Mesenteric fat pad (tissue), 1 donor: ENCODE measurements at regions not wholly inside any gene's neighbourhood (a gene's known extent, or its start where the extent isn't known, plus 50 kb on each side); places are given as distances from the start of the nearest gene placed in this dataset.
"Not testable (repeated sequence)": the region's sequence is repeated elsewhere in the genome, so short reads cannot be mapped to it uniquely, and the experiment has no call there.

ENCODE experiments used
- DNase-seq: peaks from one replicate; pipeline ENCODE4 v3.0.0-alpha.2; 2020; ENCODE audit warnings: low spot score
- donor health status: DM: yes; HTN: yes; CAD: no.

DNA sequence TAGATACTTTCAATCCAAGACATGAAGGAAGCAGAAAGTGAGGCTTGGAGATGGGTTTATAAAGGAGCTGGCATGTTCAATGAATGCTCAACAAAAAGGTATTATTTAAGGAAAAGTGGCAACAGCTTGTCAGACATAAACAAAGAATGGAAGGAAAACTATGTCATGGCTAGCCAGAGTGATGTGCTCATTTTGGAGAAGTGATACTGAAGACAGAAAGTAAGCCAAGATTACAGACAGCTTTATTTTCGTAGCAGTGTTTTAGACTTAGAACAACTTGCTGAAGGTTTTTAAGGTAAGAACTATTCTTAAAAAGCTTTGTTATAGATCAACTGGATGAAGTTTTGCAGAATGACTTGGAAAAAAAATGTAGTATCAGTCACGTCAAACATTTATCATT lies 160.5 kb upstream of the FERD3L start:
- DNase-seq: no peak

DNA sequence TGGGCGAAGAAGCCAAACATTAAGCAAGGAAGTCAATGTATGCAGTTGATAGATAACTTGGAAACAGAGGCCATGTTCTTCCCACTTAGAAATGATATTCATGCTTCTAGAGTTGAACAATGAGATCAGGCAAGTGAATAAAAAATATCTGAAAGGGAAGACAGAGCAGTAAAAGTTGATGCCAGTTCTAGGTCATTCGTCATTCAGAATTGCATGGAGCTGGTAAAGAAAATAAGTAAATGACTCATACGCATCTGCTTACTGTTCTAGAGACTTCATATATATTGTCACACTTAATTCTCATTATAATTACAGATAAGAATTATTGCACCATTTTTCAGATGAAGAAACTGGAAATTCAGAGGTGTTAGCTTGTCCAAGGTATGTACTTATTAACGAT lies 158.9 kb upstream of the FERD3L start:
- DNase-seq: no peak

DNA sequence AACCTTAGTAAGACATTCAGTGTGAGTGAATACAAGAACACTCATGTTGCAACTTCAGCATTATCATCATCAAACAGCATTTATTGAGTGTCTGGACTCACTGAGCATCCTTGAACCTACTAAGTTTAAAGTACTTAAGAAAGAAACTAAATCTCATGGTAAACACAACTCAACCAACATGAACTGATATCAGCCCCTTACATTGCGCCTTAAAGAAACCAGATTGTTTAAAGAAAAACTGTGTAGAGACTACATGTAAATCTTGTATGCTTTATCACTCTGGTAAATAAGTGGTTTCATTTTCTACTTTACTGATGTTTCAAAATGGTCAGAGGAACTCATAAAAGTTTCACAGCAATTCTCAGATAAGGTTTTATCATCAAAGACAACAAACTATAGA lies 157.5 kb upstream of the FERD3L start:
- no peak for DNase-seq

DNA sequence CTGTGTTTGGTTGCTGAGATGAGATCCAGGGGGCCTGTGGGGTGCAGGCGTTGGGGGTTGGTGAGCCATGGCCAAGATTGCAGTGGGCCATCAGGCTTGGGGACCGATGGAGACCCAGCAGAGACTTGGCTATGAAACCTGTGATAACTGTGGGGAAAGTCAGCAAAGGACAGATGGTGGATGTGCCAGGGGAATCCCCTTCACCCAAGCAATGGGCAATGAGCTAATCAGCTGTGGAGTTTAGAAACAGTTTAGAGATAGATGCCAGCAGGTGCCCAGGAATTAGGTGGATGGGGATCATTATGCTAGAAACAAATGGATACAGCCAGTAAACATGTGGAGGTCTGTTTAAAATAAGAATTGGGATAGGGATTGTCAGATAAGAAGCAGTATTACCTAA lies 151.4 kb upstream of the FERD3L start:
- no peak for DNase-seq

DNA sequence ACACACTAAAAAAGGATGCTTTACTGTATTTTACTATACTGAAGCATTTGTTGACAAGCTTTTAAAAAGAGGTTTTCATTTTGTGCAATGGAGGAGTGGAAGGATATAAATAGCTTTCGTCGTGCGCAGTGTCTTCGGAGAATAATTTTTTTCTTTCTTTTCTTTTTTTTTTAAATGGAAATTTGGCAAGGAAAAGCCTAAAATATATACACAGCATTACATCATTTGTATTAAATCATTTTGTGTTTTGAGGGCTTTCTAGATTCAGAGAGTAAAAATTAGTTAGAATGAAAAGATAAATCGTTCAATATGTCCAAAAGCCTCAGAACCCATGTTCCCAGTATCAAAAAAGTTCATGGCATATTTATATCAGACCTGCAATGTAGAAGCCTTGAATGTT lies 150.2 kb upstream of the FERD3L start:
- no peak for DNase-seq

DNA sequence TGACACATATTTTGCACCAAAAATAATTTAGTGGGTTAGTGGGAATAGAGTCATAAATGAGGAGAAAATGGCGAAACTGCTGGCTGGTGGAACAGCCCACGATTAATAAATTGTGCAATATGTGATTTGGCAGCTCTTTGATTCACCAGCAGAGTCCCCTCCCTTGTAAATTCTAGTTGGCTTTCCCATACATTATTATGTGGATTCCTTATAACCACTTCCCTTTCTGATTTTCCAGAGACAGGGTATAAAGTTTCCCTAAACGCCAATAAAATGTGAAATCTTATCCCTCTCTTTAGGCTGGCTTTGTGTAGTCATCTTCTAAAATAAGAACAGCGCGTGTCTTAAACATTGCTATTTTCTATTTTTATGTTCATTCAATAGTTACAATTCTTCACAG lies 149.4 kb upstream of the FERD3L start:
- no peak for DNase-seq

DNA sequence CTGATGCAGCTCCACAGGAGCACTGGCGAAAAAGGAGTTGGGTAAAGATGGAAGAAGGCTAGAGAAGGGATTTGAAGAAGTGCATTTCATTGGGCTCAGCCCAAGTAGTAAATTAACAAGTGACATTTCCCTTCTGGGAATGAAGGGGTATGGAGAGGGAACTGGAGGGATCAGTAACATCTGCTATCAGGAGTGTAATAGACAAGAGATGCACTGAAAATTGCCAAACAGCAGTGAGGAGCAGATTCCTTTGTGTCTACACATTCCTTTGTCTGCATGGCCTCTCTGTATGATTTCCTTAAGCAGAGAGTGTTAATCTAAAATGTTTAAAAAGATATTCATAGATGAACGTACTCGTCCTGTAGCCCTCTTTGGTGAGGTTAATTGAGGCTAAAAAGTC lies 148.2 kb upstream of the FERD3L start:
- no peak for DNase-seq

DNA sequence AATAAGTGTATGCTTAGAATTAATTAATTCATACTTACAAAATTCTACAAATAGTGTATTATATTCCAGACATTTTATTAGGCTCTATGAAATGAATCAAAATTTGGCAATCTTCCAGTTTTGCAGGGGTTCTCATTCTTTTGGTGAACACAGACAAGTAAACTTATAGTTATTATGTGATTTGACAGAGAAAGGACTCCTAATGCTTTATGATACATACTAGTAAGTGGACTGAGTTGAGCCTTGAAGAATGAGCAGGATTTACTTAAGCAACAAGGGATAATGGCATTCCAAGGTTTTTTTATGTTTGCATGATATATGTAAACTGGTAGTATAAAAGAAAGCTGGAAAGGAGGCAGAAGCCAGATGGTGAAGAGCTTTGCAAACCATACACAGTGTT lies 145.7 kb upstream of the FERD3L start:
- DNase-seq: no peak

DNA sequence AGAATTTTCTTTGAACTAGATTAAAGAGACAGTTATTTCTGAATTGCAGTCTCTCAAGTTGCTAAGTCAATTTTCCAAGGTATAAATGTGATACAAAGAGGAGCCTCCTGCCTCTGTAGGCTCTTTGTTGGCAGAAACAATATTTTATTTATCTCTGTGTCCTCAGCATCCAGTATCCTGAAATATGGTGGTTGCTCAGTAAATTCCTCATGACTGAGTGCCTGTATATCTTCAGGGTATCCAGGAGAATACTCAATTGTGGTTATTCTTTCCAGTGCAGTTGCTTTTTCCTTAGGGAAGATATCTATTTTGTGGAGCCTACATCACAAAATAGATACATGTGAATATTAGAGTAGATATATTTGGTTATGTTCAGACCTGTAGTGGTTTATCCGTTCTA lies 144.8 kb upstream of the FERD3L start:
- no peak for DNase-seq

DNA sequence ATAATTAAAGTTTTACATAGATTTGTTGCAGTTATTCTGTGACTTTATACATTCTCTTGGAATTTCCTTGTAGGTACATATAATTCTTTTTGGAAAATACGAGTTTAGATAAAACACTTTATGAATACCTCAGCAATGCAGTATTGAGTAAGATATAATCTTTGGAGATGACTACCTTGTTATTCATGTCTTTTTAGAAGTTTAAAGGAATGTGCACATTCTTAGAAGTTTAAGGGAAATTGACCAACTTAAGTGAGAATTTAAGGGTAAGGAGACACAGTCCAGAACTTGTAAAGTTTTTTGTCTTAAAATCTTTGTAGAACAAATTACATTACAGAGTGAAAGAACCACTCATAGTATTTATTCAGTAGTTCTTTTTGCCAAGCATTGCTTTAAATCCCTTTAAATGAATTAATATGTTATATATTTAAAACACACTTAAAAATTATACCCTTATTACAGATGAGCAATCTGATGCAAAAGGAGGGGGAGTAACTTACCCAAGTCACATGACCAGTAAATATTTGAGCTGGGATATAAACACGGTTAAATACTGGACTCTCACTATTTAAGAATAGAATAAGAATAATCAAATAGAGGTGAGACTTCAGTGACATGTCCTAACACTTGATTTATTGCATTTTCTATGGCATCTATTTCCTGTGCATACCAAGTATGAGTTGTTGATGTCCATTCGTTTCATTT lies 139.5 kb upstream of the FERD3L start:
- DNase-seq: no peak

DNA sequence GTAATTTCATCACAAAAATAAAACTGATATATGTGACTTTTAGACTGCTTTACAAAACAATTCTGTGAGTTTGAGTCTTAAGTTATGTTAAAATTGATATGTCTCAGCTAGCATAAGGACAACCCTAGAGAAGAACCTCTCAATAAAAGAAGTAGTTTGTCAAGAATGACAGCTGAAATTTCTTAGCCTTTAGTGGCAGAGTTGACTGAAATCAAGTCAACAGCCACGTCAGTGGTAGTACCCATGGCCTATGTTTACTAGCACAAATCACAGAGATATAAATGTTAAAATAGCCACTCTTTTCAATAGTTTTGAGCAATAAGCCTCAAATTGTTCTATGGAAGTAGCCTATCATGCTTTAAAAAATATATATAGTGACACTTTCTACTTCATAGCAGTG lies 138.9 kb upstream of the FERD3L start:
- no peak for DNase-seq

DNA sequence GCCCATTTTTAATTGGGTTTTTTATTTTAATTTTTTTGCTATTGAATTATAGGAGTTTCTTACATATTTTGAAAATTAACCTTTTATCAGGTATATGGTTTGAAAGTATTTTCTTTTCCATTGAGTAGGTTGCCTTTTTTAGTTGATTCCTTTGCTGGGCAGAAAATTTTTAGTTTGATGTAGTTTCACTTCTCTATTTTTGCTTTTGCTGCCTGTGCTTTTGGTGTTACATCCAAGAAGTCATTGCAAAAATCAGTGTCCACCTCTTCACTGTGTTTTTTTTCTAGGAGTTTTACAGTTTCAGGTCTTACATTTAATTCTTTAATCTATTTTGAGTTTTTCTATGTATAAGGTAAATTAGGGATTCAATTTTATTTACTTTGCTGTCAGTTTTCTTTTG lies 129.8 kb upstream of the FERD3L start:
- no peak for DNase-seq

DNA sequence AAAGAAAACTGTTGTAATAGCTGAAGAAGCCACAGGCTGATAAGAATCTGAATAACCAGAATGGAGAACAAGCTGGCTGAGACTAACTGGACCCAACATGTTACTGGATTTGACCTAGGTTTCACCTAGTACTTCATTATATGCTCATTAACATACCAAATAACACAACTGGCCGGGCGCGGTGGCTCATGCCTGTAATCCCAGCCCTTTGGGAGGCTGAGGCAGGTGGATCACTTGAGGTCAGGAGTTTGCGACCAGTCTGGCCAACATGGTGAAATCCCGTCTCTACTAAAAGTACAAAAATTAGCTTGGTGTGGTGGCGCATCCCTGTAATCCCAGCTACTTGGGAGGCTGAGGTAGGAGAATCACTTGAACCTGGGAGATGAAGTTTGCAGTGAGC lies 127.1 kb upstream of the FERD3L start:
- DNase-seq: not testable (repeated sequence)

DNA sequence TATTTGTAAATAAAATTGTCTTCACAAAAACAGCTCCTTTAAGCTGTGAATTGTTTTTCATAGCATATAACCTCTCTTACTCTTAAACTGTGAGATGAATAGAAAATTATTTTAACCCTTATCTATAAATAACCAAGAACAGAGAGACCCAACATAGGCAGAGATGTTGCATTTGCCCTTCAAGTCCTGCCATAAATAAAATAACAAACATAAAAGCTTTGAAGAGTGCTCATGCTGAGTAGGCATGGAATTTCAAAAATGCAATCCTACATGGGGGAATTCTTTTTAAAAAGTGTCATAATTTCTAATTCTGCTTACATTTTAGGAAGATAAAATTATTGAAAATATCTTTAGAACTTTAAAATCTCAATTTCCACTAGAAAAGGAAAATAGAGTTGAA lies 124.1 kb upstream of the FERD3L start:
- no peak for DNase-seq

DNA sequence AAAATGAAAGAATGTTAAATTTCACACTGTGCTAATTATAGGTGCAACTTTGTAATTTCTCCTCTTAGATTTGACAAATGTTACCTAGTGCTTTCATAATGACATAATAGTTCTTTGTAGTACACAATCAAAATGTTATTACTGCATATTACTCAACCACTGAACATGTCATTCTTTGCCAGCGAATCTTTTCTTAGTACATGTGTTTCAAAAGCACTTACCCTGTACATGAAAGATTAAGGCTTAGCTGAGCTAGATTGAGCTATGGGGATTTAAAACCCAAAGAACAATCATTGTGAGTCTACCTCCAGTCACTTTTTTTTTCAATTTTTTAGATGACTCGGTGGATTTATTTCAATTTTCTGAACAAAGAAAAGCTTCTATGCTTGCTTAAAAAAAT lies 123.5 kb upstream of the FERD3L start:
- no peak for DNase-seq

DNA sequence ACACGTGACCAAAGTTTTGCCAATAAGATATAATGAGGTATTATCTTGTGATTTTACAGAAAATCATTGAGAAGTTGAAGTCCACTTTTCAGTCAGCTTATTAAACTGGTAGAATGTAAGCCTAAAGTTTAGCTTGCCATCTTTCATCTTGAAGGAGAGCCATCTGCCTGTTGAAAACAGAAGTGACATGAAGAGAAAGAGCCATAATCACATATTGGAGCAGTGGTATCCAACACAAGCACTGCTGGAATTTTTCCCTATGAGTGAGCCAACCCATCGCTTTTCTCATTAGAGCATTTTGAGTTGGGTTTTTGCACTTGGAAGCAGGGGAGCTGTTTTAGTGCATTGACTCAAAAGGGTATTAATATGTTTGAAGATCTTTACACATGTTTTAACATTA lies 117.6 kb upstream of the FERD3L start:
- no peak for DNase-seq

DNA sequence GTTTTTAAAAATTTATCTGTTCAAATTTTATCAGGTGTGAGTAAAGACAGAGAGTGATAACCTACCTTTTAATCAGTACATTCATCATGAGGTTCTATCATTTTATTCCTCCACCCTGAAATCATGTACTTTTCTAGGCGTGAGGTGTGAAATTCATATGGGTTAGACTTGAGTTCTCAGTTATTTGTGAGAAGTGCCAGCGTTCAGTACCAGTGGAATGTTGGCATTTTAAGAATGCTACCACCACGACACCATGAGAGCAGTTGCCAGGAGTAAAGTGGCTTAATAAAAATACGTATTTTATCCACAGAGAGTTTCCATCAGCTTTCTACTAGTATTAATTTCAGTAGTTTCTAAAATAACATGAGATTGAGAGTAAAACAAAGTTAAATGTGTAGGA lies 104.1 kb upstream of the FERD3L start:
- DNase-seq: no peak

DNA sequence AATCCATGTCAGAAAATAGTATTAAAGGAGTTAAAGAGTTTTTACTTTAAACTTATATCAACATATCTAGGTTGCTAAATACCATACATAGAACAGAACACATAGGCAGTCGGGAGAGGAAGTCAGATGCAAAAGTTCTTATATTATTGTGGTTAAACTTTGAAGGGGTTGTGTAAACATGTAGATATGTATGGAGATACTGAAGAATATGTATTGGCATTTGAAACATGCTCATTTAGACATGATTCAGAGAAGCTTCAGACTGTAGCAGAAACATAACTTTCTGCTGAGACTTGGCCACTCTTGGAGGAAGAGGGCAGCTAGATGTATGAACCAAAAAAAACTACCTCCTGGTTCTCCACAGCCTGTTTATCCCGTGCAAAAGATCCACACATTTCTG lies 103.5 kb upstream of the FERD3L start:
- no peak for DNase-seq

DNA sequence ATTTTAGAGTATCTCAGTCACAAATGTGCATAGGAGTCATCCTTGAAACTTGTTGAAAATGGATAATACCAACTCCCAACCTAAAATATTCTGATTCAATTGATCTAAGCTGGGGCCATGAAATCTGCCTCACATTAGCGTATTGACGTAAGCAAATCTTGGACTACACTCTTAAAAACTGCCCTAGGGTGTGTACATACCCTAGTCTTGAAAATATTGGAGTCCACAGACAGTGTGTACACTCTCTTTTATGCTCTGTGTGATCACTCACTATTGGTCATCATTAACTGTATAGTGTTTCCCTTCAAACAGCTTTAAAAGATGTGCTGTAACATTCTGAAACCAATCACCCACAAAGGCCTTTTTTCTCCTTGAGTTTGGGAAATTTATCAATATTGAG lies 102.9 kb upstream of the FERD3L start:
- DNase-seq: no peak

DNA sequence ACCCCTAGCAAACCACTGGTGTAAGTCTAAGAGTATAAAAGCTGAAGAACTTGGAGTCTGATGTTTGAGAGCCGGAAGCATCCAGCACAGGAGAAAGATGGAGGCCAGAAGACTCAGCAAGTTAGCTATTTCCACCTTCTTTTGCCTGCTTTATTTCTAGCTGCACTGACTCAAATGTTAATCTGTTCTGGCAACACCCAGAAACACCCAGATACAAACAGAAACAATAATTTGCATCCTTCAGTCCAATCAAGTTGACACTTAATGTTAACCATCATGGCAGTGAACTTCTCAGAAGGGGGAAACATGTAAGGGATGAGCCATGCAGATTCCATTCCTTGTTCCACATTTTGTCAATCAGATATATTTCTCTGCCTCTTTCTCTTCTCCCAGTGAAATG lies 101.8 kb upstream of the FERD3L start:
- no peak for DNase-seq

DNA sequence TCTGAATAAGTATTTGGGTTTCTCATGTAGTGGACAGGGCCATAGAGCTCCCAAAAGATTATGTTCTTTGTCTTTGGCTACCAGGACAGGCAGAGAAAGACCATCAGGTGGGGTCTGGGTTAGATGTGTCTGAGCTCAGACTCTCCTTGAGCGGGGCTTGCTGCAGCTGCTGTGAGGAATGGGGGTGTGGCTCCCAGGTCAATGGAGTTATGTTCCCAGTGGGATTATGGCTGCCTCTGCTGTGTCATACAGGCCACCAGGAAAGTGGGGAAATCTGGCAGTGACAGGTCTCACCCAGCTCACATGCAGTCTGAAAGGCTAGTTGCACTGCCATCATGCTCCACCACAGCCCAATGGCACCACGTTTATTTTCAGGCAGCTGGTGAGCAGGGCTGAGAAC lies 97.0 kb upstream of the FERD3L start:
- no peak for DNase-seq

DNA sequence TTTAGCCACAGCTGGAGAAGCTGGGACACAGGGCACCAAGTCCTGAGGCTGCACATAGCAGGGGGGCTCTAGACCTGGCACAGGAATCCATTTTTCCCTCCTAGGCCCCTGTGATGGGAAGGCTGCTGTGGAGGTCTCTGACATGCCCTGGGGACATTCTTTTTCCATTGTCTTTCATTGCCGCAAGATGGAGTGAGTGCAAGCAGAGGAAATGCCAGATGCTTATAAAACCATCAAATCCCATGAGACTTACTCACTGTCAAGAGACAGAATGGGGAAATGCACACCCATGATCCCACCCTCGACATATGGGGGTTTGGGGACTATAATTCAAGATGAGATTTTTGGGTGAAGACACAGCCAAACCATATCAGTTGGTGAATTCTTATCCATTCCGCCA lies 94.7 kb upstream of the FERD3L start:
- no peak for DNase-seq

DNA sequence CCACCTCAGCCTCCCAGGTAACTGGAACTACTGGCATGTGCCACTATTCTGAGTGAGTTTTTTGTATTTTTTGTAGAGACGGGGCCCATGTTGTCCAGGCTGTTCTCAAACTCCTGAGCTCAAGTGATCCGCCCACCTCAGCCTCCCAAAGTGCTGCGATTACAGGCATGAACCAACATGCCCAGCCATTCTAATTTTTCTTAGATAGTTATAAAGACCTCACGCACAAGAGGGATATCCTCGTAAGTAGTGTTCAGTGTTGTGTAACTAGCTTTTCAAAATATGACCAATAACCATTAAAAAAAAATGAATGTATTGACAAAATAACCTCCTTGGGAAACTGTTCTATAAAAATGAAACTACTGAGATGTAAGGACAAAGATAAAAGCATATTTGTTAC lies 90.5 kb upstream of the FERD3L start:
- no peak for DNase-seq

DNA sequence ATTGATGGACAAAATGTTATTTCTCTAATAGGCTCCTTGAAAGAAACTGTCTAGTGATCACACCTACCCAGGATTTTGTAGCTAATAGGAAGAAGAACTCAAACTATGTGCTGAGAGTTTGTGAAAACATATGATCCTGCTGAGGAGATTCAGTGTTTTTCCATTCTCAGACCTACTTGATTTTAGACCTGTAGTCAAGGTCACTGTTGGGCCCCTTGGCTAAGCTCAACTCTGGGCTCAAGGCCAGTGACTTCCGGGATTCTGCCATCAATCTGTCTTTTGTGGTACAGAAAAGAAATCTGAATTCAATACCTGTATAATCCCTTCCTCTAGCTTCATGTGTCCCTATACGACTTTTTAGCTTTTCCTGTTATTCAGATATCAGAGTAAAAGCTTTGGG lies 79.7 kb upstream of the FERD3L start:
- no peak for DNase-seq
